ENCODE measurements at regions not wholly inside any gene's neighbourhood (a gene's known extent, or its start where the extent isn't known, plus 50 kb on each side); places are given as distances from the start of the nearest gene placed in this dataset.

DNA sequence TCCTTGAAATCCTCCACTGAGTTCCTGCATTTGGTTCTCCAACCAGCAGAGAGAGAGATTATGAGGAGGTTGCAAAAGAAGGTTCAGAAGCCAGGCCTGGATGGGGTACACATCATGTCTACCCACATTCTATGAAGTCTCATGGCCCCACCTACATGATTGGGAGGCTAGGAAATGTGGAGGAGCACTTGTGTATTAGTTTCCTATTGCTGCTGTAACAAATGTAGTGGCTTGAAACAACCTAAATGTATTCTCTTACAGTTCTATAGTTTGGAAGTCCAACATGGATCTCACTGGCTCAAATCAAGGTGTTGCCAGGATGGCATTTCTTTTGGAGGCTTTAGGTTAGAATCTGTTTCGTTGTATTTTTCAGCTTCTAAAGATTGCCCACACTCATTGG lies 134.2 kb upstream of the ZNF648 start:
- TF ChIP-seq CTCF (IDR thresholded peaks at IDR 0.05; ENCODE audit: low read length) (no peak), EZH2phosphoT487 (IDR thresholded peaks at IDR 0.05; ENCODE audit: low read length) (no peak), EZH2 (optimal IDR thresholded peaks at IDR 0.05; ENCODE audit: low read depth, low read length) (no peak)

Data from MM.1S (cell line).